GM12878 (cell line): ENCODE measurements at regions not wholly inside any gene's neighbourhood (a gene's known extent, or its start where the extent isn't known, plus 50 kb on each side); places are given as distances from the start of the nearest gene placed in this dataset.

Experiments
- ATAC-seq: fragments of 200-7000 bp; cut with Tn5 transposase; 3 replicates; pipeline ENCODE4 v1.9.1; 2020; ENCODE audit warnings: mild to moderate bottlenecking, moderate library complexity
- BruUV-seq: library from RNA; stranded (reverse); fragments of 400-500 nt; replicated peaks from 2 replicates; lab custom pipeline; 2021; lab: Mats Ljungman, UMichigan
- CTCF ChIA-PET: fragments of 300-600 bp; sonication (Branson Sonifier 250); formaldehyde crosslinking; extraction: SDS; loops from one replicate; lab custom pipeline; 2021; ENCODE audit warnings: inconsistent platforms; lab: Yijun Ruan, JAX
- POLR2A ChIA-PET: fragments of 350-600 bp; formaldehyde crosslinking; extraction: SDS; loops from one replicate; lab custom pipeline; 2021; ENCODE audit warnings: inconsistent platforms; lab: Charles Lee
- RAD21 ChIA-PET: fragments of 300-600 bp; sonication (Branson Sonifier 250); formaldehyde crosslinking; loops from one replicate; lab custom pipeline; 2023; ENCODE audit warnings: antibody characterized with exemption; ENCODE audit not compliant: unreplicated experiment; lab: Charles Lee
- SMC1A ChIA-PET: fragments of 300-600 bp; sonication (Branson Sonifier 250); formaldehyde crosslinking; loops from one replicate; lab custom pipeline; 2023; ENCODE audit not compliant: unreplicated experiment, uncharacterized antibody; lab: Charles Lee
- DNase-seq: peaks from one replicate; pipeline ENCODE4 v3.0.0-alpha.2; 2011; ENCODE audit warnings: low read depth, low spot score
- FAIRE-seq: peaks from 3 replicates; lab custom pipeline; 2011; peaks lifted over from hg19 to GRCh38; lab: Jason Lieb, UNC
- H2AFZ ChIP-seq: 2 replicates; pipeline ENCODE4 v1.6.0; 2011; ENCODE audit warnings: low read depth, low read length, control low read depth; ENCODE audit not compliant: control insufficient read depth
- H3K27ac ChIP-seq: 2 replicates; pipeline ENCODE4 v1.5.1; 2011; ENCODE audit warnings: control low read depth; ENCODE audit not compliant: control insufficient read depth, insufficient read depth
- H3K27me3 ChIP-seq, 2 experiments: replicated peaks in 1 of 2; 2 replicates each; pipeline versions ENCODE4 v1.6.0 to v1.6.1; 2011; ENCODE audit warnings: low read length in 1 of 2; ENCODE audit not compliant: control insufficient read depth in 2 of 2, insufficient read depth in 2 of 2
- H3K36me3 ChIP-seq, 2 experiments: 2 replicates each; pipeline ENCODE4 v1.5.1; 2011; ENCODE audit warnings: low read length in 1 of 2; ENCODE audit not compliant: control insufficient read depth in 2 of 2, insufficient read depth in 2 of 2
- H3K4me1 ChIP-seq: 2 replicates; pipeline ENCODE4 v1.6.1; 2011; ENCODE audit warnings: mild to moderate bottlenecking, low read length, moderate library complexity, mixed read lengths; ENCODE audit not compliant: control insufficient read depth, insufficient read depth
- H3K4me2 ChIP-seq: 2 replicates; pipeline ENCODE4 v1.6.0; 2011; ENCODE audit warnings: control low read depth; ENCODE audit not compliant: control insufficient read depth, insufficient read depth
- H3K4me3 ChIP-seq: fragments of 200-600 bp; sonication (generic); 2 replicates; pipeline ENCODE4 v1.5.1; 2016
- H3K79me2 ChIP-seq: 2 replicates; pipeline ENCODE4 v1.6.0; 2011; ENCODE audit warnings: low read length; ENCODE audit not compliant: control insufficient read depth, insufficient read depth
- H3K9ac ChIP-seq: 2 replicates; pipeline ENCODE4 v1.8.0; 2011; ENCODE audit warnings: low read length, control low read depth, mixed read lengths; ENCODE audit not compliant: control insufficient read depth, insufficient read depth
- H3K9me3 ChIP-seq: replicated peaks from 3 replicates; pipeline ENCODE4 v1.5.1; 2011; ENCODE audit warnings: mild to moderate bottlenecking, low read length; ENCODE audit not compliant: control insufficient read depth, insufficient read depth
- H4K20me1 ChIP-seq: 2 replicates; pipeline ENCODE4 v1.6.0; 2011; ENCODE audit not compliant: control insufficient read depth, insufficient read depth
- FOS ChIP-seq: IDR thresholded peaks from 3 replicates; pipeline ENCODE4 v1.6.1; 2011; ENCODE audit warnings: borderline replicate concordance; ENCODE audit not compliant: insufficient read length; ENCODE audit errors: extremely low read depth
- HDAC2 ChIP-seq: fragments of 200-600 bp; sonication (generic); IDR thresholded peaks from 2 replicates; pipeline ENCODE4 v1.6.1; 2017
- MTA2 ChIP-seq: fragments of 450-650 bp; IDR thresholded peaks from 2 replicates; pipeline ENCODE4 v1.6.1; 2016; ENCODE audit warnings: low read depth, mild to moderate bottlenecking, moderate library complexity
- NR2F1 ChIP-seq: fragments of 450-650 bp; conservative IDR thresholded peaks from 2 replicates; pipeline ENCODE4 v1.6.1; 2017; ENCODE audit warnings: mild to moderate bottlenecking
- PAX8 ChIP-seq: fragments of 450-650 bp; IDR thresholded peaks from 2 replicates; pipeline ENCODE4 v1.6.1; 2017; ENCODE audit warnings: mild to moderate bottlenecking, moderate library complexity
- RAD51 ChIP-seq: fragments of 450-650 bp; IDR thresholded peaks from 2 replicates; pipeline ENCODE4 v1.6.1; 2016; ENCODE audit warnings: moderate library complexity, mild to moderate bottlenecking, inconsistent platforms
- RELB ChIP-seq: fragments of 450-650 bp; IDR thresholded peaks from 2 replicates; pipeline ENCODE4 v1.6.1; 2017; ENCODE audit warnings: low read depth, mild to moderate bottlenecking, moderate library complexity
- TAF1 ChIP-seq: IDR thresholded peaks from 2 replicates; pipeline ENCODE4 v1.6.1; 2011; ENCODE audit warnings: mild to moderate bottlenecking, low read depth, low read length, borderline replicate concordance
- TCF12 ChIP-seq: IDR thresholded peaks from 2 replicates; pipeline ENCODE4 v1.6.1; 2011; ENCODE audit warnings: low read depth, mild to moderate bottlenecking, low read length
- USF1 ChIP-seq: IDR thresholded peaks from 2 replicates; pipeline ENCODE4 v1.6.1; 2011; ENCODE audit warnings: borderline replicate concordance, low read depth, mild to moderate bottlenecking, moderate library complexity, mixed read lengths, low read length; ENCODE audit not compliant: insufficient read depth; ENCODE audit errors: extremely low read length
- USF2 ChIP-seq: IDR thresholded peaks from 2 replicates; pipeline ENCODE4 v1.6.1; 2011; ENCODE audit warnings: low read depth, low read length, improper control_type of control experiment, borderline replicate concordance
- ZNF217 ChIP-seq: fragments of 450-650 bp; IDR thresholded peaks from 2 replicates; pipeline ENCODE4 v1.6.1; 2017; ENCODE audit warnings: antibody characterized with exemption, mild to moderate bottlenecking
- WGBS: methylation state at CpG from one replicate; pipeline ENCODE4 v1.1.6; 2016; ENCODE audit warnings: low lambda C conversion rate; ENCODE audit not compliant: insufficient replicate concordance, insufficient coverage; ENCODE audit errors: missing lambda C conversion rate; 5-methylcytosine and 5-hydroxymethylcytosine counted together
- in situ Hi-C: fragments of 300-500 bp; cut with MboI; formaldehyde crosslinking; loops from 9 replicates; pipeline ENCODE4 v1.14.3; 2018; ENCODE audit warnings: mixed read lengths
- intact Hi-C: fragments of 100-400 bp; cut with micrococcal nuclease; formaldehyde crosslinking; loops from one replicate; pipeline ENCODE4 v1.14.2; 2022; ENCODE audit not compliant: unreplicated experiment

- 47% methylated on average over 21 of the region's 21 CpGs for WGBS
- Histone ChIP-seq H3K9me3 (no peaks in the 10 kb centered on the region), H3K4me2 (no peak overlapping the region), H4K20me1 (no peaks in the 10 kb centered on the region), H2AFZ (no peak overlapping the region), H3K4me1 (no peaks in the 10 kb centered on the region), H3K9ac (no peak overlapping the region), H3K27ac (no peak overlapping the region), H3K4me3 (no peak overlapping the region), H3K79me2 (no peaks in the 10 kb centered on the region), H3K27me3 (no peaks in the 10 kb centered on the region), H3K36me3 (no peaks in the 10 kb centered on the region)
- intact Hi-C loops (no loop called here), in situ Hi-C loops (no loop called here)
- ChIA-PET POLR2A (no interaction called here), RAD21 (no interaction called here), SMC1A (no interaction called here), CTCF (no interaction called here)
- no peak for DNase-seq
- TF ChIP-seq PAX8 (no peak), FOS (no peak), TCF12 (no peak), HDAC2 (no peak), NR2F1 (no peak), USF2 (no peak), USF1 (no peak), ZNF217 (no peak), RELB (no peak), TAF1 (no peak), MTA2 (no peak), RAD51 (no peak)
- BruUV-seq: no TSS peak
- no peak for ATAC-seq
- no peak for FAIRE-seq
Observed at GRCh38 chr5:98339141-98339848, 434.2 kb upstream of the RGMB start.
